DOHH2 (cell line): ENCODE measurements at regions not wholly inside any gene's neighbourhood (a gene's known extent, or its start where the extent isn't known, plus 50 kb on each side); places are given as distances from the start of the nearest gene placed in this dataset.

Source experiments
- H3F3A ChIP-seq: fragments of 200-600 bp; sonication (generic), shearing (Covaris generic); 2 replicates; pipeline ENCODE4 v1.6.0; 2016; ENCODE audit warnings: antibody characterized with exemption, mild to moderate bottlenecking; ENCODE audit not compliant: control insufficient read depth, insufficient read depth
- H3K27ac ChIP-seq: fragments of 200-600 bp; sonication (generic); 2 replicates; pipeline ENCODE4 v1.5.1; 2014; ENCODE audit warnings: low read depth, mild to moderate bottlenecking, low read length, moderate library complexity
- H3K27me3 ChIP-seq: fragments of 200-600 bp; sonication (generic); 2 replicates; pipeline ENCODE4 v1.6.1; 2014; ENCODE audit warnings: mild to moderate bottlenecking, low read length, mixed read lengths; ENCODE audit not compliant: control insufficient read depth
- H3K36me3 ChIP-seq: fragments of 200-600 bp; sonication (generic); 2 replicates; pipeline ENCODE4 v1.6.1; 2014; ENCODE audit warnings: mild to moderate bottlenecking, low read length, moderate library complexity, mixed read lengths; ENCODE audit not compliant: control insufficient read depth
- H3K4me1 ChIP-seq: fragments of 200-600 bp; sonication (generic); 2 replicates; pipeline ENCODE4 v1.6.1; 2014; ENCODE audit warnings: mild to moderate bottlenecking, low read length, mixed read lengths; ENCODE audit not compliant: control insufficient read depth
- H3K4me2 ChIP-seq: fragments of 200-600 bp; sonication (generic); 2 replicates; pipeline ENCODE4 v1.6.0; 2014; ENCODE audit warnings: mild to moderate bottlenecking, low read length, moderate library complexity
- H3K4me3 ChIP-seq: fragments of 200-600 bp; sonication (generic); 2 replicates; pipeline ENCODE4 v1.5.1; 2014; ENCODE audit warnings: mild to moderate bottlenecking, low read length, mixed read lengths
- H3K79me2 ChIP-seq: fragments of 200-600 bp; sonication (generic); 2 replicates; pipeline ENCODE4 v1.6.1; 2014; ENCODE audit warnings: mild to moderate bottlenecking, low read length, mixed read lengths; ENCODE audit not compliant: control insufficient read depth
- H3K9me2 ChIP-seq: fragments of 200-600 bp; sonication (generic); replicated peaks from 2 replicates; pipeline ENCODE4 v1.6.1; 2014; ENCODE audit warnings: mild to moderate bottlenecking, low read length, mixed read lengths; ENCODE audit not compliant: control insufficient read depth
- H3K9me3 ChIP-seq: fragments of 200-600 bp; sonication (generic); 2 replicates; pipeline ENCODE4 v1.6.1; 2014; ENCODE audit warnings: antibody characterized with exemption, low read length, mixed read lengths; ENCODE audit not compliant: control insufficient read depth, insufficient read depth
- H4K20me1 ChIP-seq: fragments of 200-600 bp; sonication (generic); 2 replicates; pipeline ENCODE4 v1.6.0; 2014; ENCODE audit warnings: low read depth, mild to moderate bottlenecking, antibody characterized with exemption, low read length, moderate library complexity; ENCODE audit not compliant: control insufficient read depth, insufficient read depth
- CTCF ChIP-seq: fragments of 200-600 bp; sonication (generic); IDR thresholded peaks from one replicate; pipeline ENCODE4 v1.5.1; 2014; ENCODE audit warnings: antibody characterized with exemption, mild to moderate bottlenecking, low read depth, low read length; ENCODE audit not compliant: poor library complexity, severe bottlenecking
- EZH2phosphoT487 ChIP-seq: fragments of 200-600 bp; sonication (generic); IDR thresholded peaks from 2 replicates; pipeline ENCODE4 v1.6.1; 2017; ENCODE audit warnings: borderline replicate concordance, mild to moderate bottlenecking, antibody characterized with exemption, low read length, moderate library complexity, mixed read lengths

GRCh38 chrX:137747244-137748043 lies 181.5 kb downstream of the ZIC3 start:
- Histone ChIP-seq H3F3A (no peaks in the 10 kb centered on the region), H3K9me2 (no peaks in the 10 kb centered on the region), H3K4me3 (no peak overlapping the region), H3K4me1 (no peaks in the 10 kb centered on the region), H3K9me3 (no peaks in the 10 kb centered on the region), H3K4me2 (no peak overlapping the region), H3K27me3 (no peaks in the 10 kb centered on the region), H3K27ac (no peak overlapping the region), H3K36me3 (no peaks in the 10 kb centered on the region), H4K20me1 (no peaks in the 10 kb centered on the region), H3K79me2 (no peaks in the 10 kb centered on the region)
- TF ChIP-seq CTCF, result no peak
- TF ChIP-seq EZH2phosphoT487, result no peak

GRCh38 chrX:137748827-137749226 lies 182.9 kb downstream of the ZIC3 start:
- no peak overlapping the region for H3K4me2 ChIP-seq

GRCh38 chrX:137749246-137749645 lies 183.3 kb downstream of the ZIC3 start:
- no peaks in the 10 kb centered on the region for H3K9me3 ChIP-seq
- H3K4me2 ChIP-seq, result no peak overlapping the region
- H3K27ac ChIP-seq, result no peak overlapping the region
- H3K9me2 ChIP-seq, result no peaks in the 10 kb centered on the region
- no peaks in the 10 kb centered on the region for H3K27me3 ChIP-seq
- no peaks in the 10 kb centered on the region for H4K20me1 ChIP-seq
- TF ChIP-seq EZH2phosphoT487 (no peak), CTCF (no peak)
- no peak overlapping the region for H3K4me3 ChIP-seq
- no peaks in the 10 kb centered on the region for H3K36me3 ChIP-seq
- H3K4me1 ChIP-seq, result no peaks in the 10 kb centered on the region
- no peaks in the 10 kb centered on the region for H3F3A ChIP-seq
- H3K79me2 ChIP-seq, result no peaks in the 10 kb centered on the region

More at GRCh38 chrX:137748827-137749226, 182.9 kb downstream of the ZIC3 start:
- Histone ChIP-seq H3K36me3 (no peaks in the 10 kb centered on the region), H4K20me1 (no peaks in the 10 kb centered on the region), H3K9me3 (no peaks in the 10 kb centered on the region), H3K27me3 (no peaks in the 10 kb centered on the region), H3K27ac (no peak overlapping the region), H3F3A (no peaks in the 10 kb centered on the region), H3K4me3 (no peak overlapping the region), H3K4me1 (no peaks in the 10 kb centered on the region), H3K9me2 (no peaks in the 10 kb centered on the region), H3K79me2 (no peaks in the 10 kb centered on the region)
- no peak for TF ChIP-seq CTCF
- TF ChIP-seq EZH2phosphoT487, result no peak
